ENCODE measurements at regions not wholly inside any gene's neighbourhood (a gene's known extent, or its start where the extent isn't known, plus 50 kb on each side); places are given as distances from the start of the nearest gene placed in this dataset.

- DNase-seq, result no peak
These were observed 210.5 kb upstream of the ANKH start for GRCh38 chr5:15082096-15082495.

- no peak for DNase-seq
These were observed 208.6 kb upstream of the ANKH start for GRCh38 chr5:15080219-15080618.

- no peak for DNase-seq
These were observed 208.0 kb upstream of the ANKH start for GRCh38 chr5:15079566-15079965.

GRCh38 chr5:15074651-15075050 is 203.1 kb upstream of the ANKH start:
- no peak for DNase-seq

- no peak for DNase-seq
These were observed 201.9 kb upstream of the ANKH start for GRCh38 chr5:15073453-15073852.

GRCh38 chr5:15070907-15071306 is 199.3 kb upstream of the ANKH start:
- no peak for DNase-seq

- DNase-seq, result no peak
These were observed 197.9 kb upstream of the ANKH start for GRCh38 chr5:15069407-15069905.

- DNase-seq, result no peak
These were observed 193.5 kb upstream of the ANKH start for GRCh38 chr5:15065091-15065490.

GRCh38 chr5:15064396-15064795 is 192.8 kb upstream of the ANKH start:
- no peak for DNase-seq

GRCh38 chr5:15056988-15057592 is 185.5 kb upstream of the ANKH start:
- no peak for DNase-seq

- no peak for DNase-seq
These were observed 172.9 kb upstream of the ANKH start for GRCh38 chr5:15044521-15044920.

GRCh38 chr5:15037247-15037908 is 165.8 kb upstream of the ANKH start:
- no peak for DNase-seq

GRCh38 chr5:15034379-15034778 is 162.8 kb upstream of the ANKH start:
- DNase-seq, result no peak

GRCh38 chr5:15031180-15031579 is 159.6 kb upstream of the ANKH start:
- DNase-seq, result no peak

GRCh38 chr5:15027764-15028163 is 156.2 kb upstream of the ANKH start:
- no peak for DNase-seq

GRCh38 chr5:15026944-15027343 is 155.4 kb upstream of the ANKH start:
- no peak for DNase-seq

- no peak for DNase-seq
These were observed 154.7 kb upstream of the ANKH start for GRCh38 chr5:15026011-15026893.

- no peak for DNase-seq
These were observed 152.3 kb upstream of the ANKH start for GRCh38 chr5:15023846-15024245.

GRCh38 chr5:15023266-15023665 is 151.7 kb upstream of the ANKH start:
- no peak for DNase-seq

GRCh38 chr5:15021266-15022046 is 149.9 kb upstream of the ANKH start:
- no peak for DNase-seq

GRCh38 chr5:15020736-15021135 is 149.2 kb upstream of the ANKH start:
- DNase-seq, result no peak

GRCh38 chr5:15014809-15015208 is 143.2 kb upstream of the ANKH start:
- DNase-seq, result no peak

Data from CD4-positive, alpha-beta T cell treated with Interleukin-6 for 4 hours (primary cell).